PC-3 (cell line): ENCODE measurements at regions not wholly inside any gene's neighbourhood (a gene's known extent, or its start where the extent isn't known, plus 50 kb on each side); places are given as distances from the start of the nearest gene placed in this dataset.

ENCODE experiments used
- ATAC-seq: fragments of 200-7000 bp; cut with Tn5 transposase; 2 replicates; pipeline ENCODE4 v1.9.1; 2020; ENCODE audit warnings: mild to moderate bottlenecking, moderate library complexity
- BruUV-seq: library from RNA; stranded (reverse); fragments of 400-500 nt; replicated peaks from 2 replicates; lab custom pipeline; 2021; lab: Mats Ljungman, UMichigan
- CTCF ChIA-PET: fragments of 300-600 bp; sonication (Branson Sonifier 250); formaldehyde crosslinking; loops from one replicate; lab custom pipeline; 2022; ENCODE audit warnings: antibody characterized with exemption; lab: Charles Lee
- POLR2A ChIA-PET: fragments of 300-600 bp; sonication (Branson Sonifier 250); formaldehyde crosslinking; loops from one replicate; lab custom pipeline; 2022; ENCODE audit warnings: antibody characterized with exemption; ENCODE audit not compliant: unreplicated experiment; lab: Charles Lee
- DNase-seq: peaks from one replicate; pipeline ENCODE4 v3.0.0-alpha.2; 2015
- H2AFZ ChIP-seq: fragments of 300-600 bp; sonication (generic); 2 replicates; pipeline ENCODE4 v1.6.0; 2016; ENCODE audit warnings: antibody characterized with exemption, low read length
- H3F3A ChIP-seq: fragments of 300-600 bp; sonication (generic); one replicate; pipeline ENCODE4 v1.6.0; 2017; ENCODE audit warnings: antibody characterized with exemption, low read length, control low read depth, mild to moderate bottlenecking; ENCODE audit not compliant: unreplicated experiment
- H3K27ac ChIP-seq: fragments of 300-600 bp; sonication (generic); 2 replicates; pipeline ENCODE4 v1.5.1; 2016; ENCODE audit warnings: mild to moderate bottlenecking, low read length
- H3K27me3 ChIP-seq: fragments of 300-600 bp; sonication (generic); 2 replicates; pipeline ENCODE4 v1.6.1; 2016; ENCODE audit warnings: low read length, mixed read lengths
- H3K36me3 ChIP-seq: fragments of 300-600 bp; sonication (generic); 2 replicates; pipeline ENCODE4 v1.6.1; 2016; ENCODE audit warnings: low read depth, mixed run types, low read length, mixed read lengths
- H3K4me1 ChIP-seq: fragments of 300-600 bp; sonication (generic); 2 replicates; pipeline ENCODE4 v1.5.1; 2016; ENCODE audit warnings: low read length; ENCODE audit not compliant: insufficient read depth
- H3K4me2 ChIP-seq: fragments of 300-600 bp; sonication (generic); 2 replicates; pipeline ENCODE4 v1.6.0; 2016; ENCODE audit warnings: low read length
- H3K4me3 ChIP-seq: fragments of 300-600 bp; sonication (generic); 2 replicates; pipeline ENCODE4 v1.5.1; 2016; ENCODE audit warnings: mild to moderate bottlenecking, low read length, mixed read lengths
- H3K79me2 ChIP-seq: fragments of 300-600 bp; sonication (generic); 2 replicates; pipeline ENCODE4 v1.6.1; 2017; ENCODE audit warnings: low read length, mixed read lengths
- H3K9ac ChIP-seq: fragments of 300-600 bp; sonication (generic); 2 replicates; pipeline ENCODE4 v1.6.0; 2016; ENCODE audit warnings: mild to moderate bottlenecking, low read length
- H3K9me2 ChIP-seq: fragments of 300-600 bp; sonication (generic); replicated peaks from 2 replicates; pipeline ENCODE4 v1.6.1; 2016; ENCODE audit warnings: mixed run types, low read length, mixed read lengths
- H3K9me3 ChIP-seq: fragments of 300-600 bp; sonication (generic); 2 replicates; pipeline ENCODE4 v1.6.1; 2016; ENCODE audit warnings: low read length, mixed read lengths
- H4K20me1 ChIP-seq: fragments of 300-600 bp; sonication (generic); 2 replicates; pipeline ENCODE4 v1.6.1; 2016; ENCODE audit warnings: low read length, mixed read lengths
- EZH2 ChIP-seq: fragments of 300-600 bp; sonication (generic); IDR thresholded peaks from one replicate; pipeline ENCODE4 v1.6.1; 2017; ENCODE audit warnings: antibody characterized with exemption, mild to moderate bottlenecking, low read length; ENCODE audit not compliant: unreplicated experiment
- EZH2phosphoT487 ChIP-seq: fragments of 300-600 bp; sonication (generic); IDR thresholded peaks from 2 replicates; pipeline ENCODE4 v1.6.1; 2018; ENCODE audit warnings: mild to moderate bottlenecking, antibody characterized with exemption, low read length, borderline replicate concordance
- intact Hi-C: fragments of 100-400 bp; cut with micrococcal nuclease; formaldehyde crosslinking; loops from 2 replicates; pipeline ENCODE4 v1.9.0; 2023
- TF ChIP-seq, protein P1 (sequence below): fragments of 300-600 bp; sonication (generic); conservative IDR thresholded peaks from 2 replicates; pipeline ENCODE4 v1.5.1; 2017; ENCODE audit warnings: antibody characterized with exemption, low read depth, mild to moderate bottlenecking, low read length

DNA sequence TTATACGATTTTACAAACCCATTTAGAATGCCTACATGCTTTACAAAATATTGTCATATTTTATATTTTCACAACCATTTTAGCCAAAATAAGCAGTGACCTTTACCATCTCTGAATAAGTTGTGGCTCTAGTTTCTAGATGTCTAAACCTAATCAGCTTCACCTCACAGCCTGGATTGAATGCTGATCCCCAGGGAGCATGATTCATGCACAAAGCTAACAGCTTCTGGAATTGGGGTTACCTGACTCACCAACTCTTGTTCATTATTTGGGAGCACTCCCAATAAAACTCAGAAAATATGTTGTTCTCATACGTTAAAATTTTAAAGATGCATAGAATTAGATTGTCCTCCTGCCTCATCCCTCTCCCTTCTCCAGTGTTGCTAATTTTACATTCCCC is 611.7 kb upstream of the NETO1 start:
- Histone ChIP-seq H3K9me3 (no peaks in the 10 kb centered on the region), H4K20me1 (no peaks in the 10 kb centered on the region), H3F3A (no peaks in the 10 kb centered on the region), H3K79me2 (no peaks in the 10 kb centered on the region), H3K9me2 (no peaks in the 10 kb centered on the region), H3K4me1 (no peaks in the 10 kb centered on the region), H3K27ac (no peak overlapping the region), H3K4me3 (no peak overlapping the region), H2AFZ (no peak overlapping the region), H3K4me2 (no peak overlapping the region), H3K36me3 (no peaks in the 10 kb centered on the region), H3K9ac (no peak overlapping the region), H3K27me3 (no peaks in the 10 kb centered on the region)
- intact Hi-C loops: no loop called here
- ChIA-PET POLR2A (no interaction called here), CTCF (interaction anchor here (0.7 kb wide), 1 partner anchor 196 kb away, joined by 3 read pairs; no protein-coding TSS in a partner anchor)
- ATAC-seq (peak; percentile 51; the same call in 1 of the 2 replicates), DNase-seq (peak; percentile 13)
- TF ChIP-seq EZH2phosphoT487 (no peak), EZH2 (no peak)
- TF ChIP-seq, protein P1, sequence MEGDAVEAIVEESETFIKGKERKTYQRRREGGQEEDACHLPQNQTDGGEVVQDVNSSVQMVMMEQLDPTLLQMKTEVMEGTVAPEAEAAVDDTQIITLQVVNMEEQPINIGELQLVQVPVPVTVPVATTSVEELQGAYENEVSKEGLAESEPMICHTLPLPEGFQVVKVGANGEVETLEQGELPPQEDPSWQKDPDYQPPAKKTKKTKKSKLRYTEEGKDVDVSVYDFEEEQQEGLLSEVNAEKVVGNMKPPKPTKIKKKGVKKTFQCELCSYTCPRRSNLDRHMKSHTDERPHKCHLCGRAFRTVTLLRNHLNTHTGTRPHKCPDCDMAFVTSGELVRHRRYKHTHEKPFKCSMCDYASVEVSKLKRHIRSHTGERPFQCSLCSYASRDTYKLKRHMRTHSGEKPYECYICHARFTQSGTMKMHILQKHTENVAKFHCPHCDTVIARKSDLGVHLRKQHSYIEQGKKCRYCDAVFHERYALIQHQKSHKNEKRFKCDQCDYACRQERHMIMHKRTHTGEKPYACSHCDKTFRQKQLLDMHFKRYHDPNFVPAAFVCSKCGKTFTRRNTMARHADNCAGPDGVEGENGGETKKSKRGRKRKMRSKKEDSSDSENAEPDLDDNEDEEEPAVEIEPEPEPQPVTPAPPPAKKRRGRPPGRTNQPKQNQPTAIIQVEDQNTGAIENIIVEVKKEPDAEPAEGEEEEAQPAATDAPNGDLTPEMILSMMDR: no peak
- no TSS peak for BruUV-seq

DNA sequence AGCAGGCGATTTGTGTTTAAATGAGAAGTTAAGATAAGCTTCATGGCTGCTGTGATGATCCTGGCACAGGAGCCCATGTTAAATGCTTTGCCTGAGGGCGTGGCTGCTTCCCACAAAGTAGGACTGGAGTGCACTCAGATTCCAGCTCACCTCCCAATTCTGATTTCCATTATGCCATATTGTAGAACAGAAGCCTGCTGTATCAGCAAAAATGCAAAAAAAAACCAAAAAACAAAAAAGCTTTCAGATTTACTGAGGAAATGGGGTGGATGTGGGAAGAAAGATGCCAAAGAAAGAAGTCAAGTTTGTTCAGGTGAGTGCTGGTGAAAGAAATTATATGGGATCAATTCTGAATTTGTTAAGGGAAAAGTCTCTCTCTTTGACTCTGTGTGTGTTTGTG is 610.4 kb upstream of the NETO1 start:
- H3K27ac ChIP-seq: no peak overlapping the region
- ATAC-seq: no peak
- no TSS peak for BruUV-seq
- POLR2A ChIA-PET: no interaction called here
- no peaks in the 10 kb centered on the region for H3K27me3 ChIP-seq
- no peaks in the 10 kb centered on the region for H3K9me2 ChIP-seq
- no peaks in the 10 kb centered on the region for H3K36me3 ChIP-seq
- H3K79me2 ChIP-seq: no peaks in the 10 kb centered on the region
- DNase-seq: no peak
- H2AFZ ChIP-seq: no peak overlapping the region
- no peaks in the 10 kb centered on the region for H3K9me3 ChIP-seq
- H3K4me1 ChIP-seq: no peaks in the 10 kb centered on the region
- TF ChIP-seq EZH2phosphoT487: no peak
- no peak for TF ChIP-seq EZH2
- TF ChIP-seq, protein P1: no peak
- intact Hi-C loops: no loop called here
- H3K4me3 ChIP-seq: no peak overlapping the region
- CTCF ChIA-PET: no interaction called here
- no peaks in the 10 kb centered on the region for H3F3A ChIP-seq
- no peaks in the 10 kb centered on the region for H4K20me1 ChIP-seq
- H3K4me2 ChIP-seq: no peak overlapping the region
- H3K9ac ChIP-seq: no peak overlapping the region

DNA sequence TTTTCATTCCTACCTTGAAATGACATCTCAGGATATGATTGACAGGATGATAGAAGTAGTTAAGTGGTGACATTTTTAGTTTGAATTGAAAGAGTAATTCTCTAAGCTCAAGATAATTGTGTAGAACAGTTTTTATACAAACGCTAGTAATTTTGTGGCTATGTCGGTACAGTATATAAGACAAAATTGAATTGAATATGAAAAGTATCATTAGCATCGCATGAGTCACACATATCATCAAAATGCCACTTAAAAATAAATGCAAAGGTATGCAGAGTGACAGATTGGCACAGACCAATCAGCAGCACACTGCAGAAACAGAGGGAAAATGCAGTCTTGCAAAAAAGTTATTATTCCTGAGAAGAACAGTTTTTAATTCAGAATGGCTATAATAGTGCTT is 608.2 kb upstream of the NETO1 start:
- H3K9me2 ChIP-seq: no peaks in the 10 kb centered on the region
- no peak overlapping the region for H3K4me2 ChIP-seq
- no peaks in the 10 kb centered on the region for H3K36me3 ChIP-seq
- H3K79me2 ChIP-seq: no peaks in the 10 kb centered on the region
- no peaks in the 10 kb centered on the region for H3K27me3 ChIP-seq
- H3K4me1 ChIP-seq: no peaks in the 10 kb centered on the region
- no peak overlapping the region for H3K4me3 ChIP-seq
- H4K20me1 ChIP-seq: no peaks in the 10 kb centered on the region
- DNase-seq: no peak
- intact Hi-C loops: no loop called here
- no peak overlapping the region for H3K9ac ChIP-seq
- POLR2A ChIA-PET: no interaction called here
- no peaks in the 10 kb centered on the region for H3F3A ChIP-seq
- BruUV-seq: no TSS peak
- H2AFZ ChIP-seq: no peak overlapping the region
- no peak overlapping the region for H3K27ac ChIP-seq
- no peak for ATAC-seq
- CTCF ChIA-PET: no interaction called here
- H3K9me3 ChIP-seq: no peaks in the 10 kb centered on the region
- TF ChIP-seq EZH2phosphoT487: no peak
- TF ChIP-seq, protein P1: no peak
